ENCODE measurements at regions not wholly inside any gene's neighbourhood (a gene's known extent, or its start where the extent isn't known, plus 50 kb on each side); places are given as distances from the start of the nearest gene placed in this dataset.

GRCh38 chr4:177005674-177006230, 213.0 kb upstream of the VEGFC start:
- no peak overlapping the region for H3K4me3 ChIP-seq (replicated peaks in 1 of 2; ENCODE audit: low read depth in 2 of 2, low read length in 2 of 2)
- no peak for TF ChIP-seq CTCF (IDR thresholded peaks at IDR 0.05; ENCODE audit: low read depth, low read length)
- DNase-seq (ENCODE audit: low read depth in 2 of 2), result peak; percentile 73 to 91

GRCh38 chr4:177006331-177006730, 213.6 kb upstream of the VEGFC start:
- TF ChIP-seq CTCF (IDR thresholded peaks at IDR 0.05; ENCODE audit: low read depth, low read length), result no peak
- H3K4me3 ChIP-seq (replicated peaks in 1 of 2; ENCODE audit: low read depth in 2 of 2, low read length in 2 of 2), result no peak overlapping the region
- DNase-seq (ENCODE audit: low read depth in 2 of 2), result no peak

- H3K4me3 ChIP-seq (replicated peaks in 1 of 2; ENCODE audit: low read depth in 2 of 2, low read length in 2 of 2), result peak overlapping the region in 1 of 2 donors; percentile 15
- TF ChIP-seq CTCF (IDR thresholded peaks at IDR 0.05; ENCODE audit: low read depth, low read length), result no peak
- peak; percentile 17 to 88 for DNase-seq (ENCODE audit: low read depth in 2 of 2)
These were observed 215.5 kb upstream of the VEGFC start for GRCh38 chr4:177008071-177008835.

GRCh38 chr4:177008836-177009501, 216.2 kb upstream of the VEGFC start:
- no peak for TF ChIP-seq CTCF (IDR thresholded peaks at IDR 0.05; ENCODE audit: low read depth, low read length)
- peak overlapping the region in 1 of 2 donors; percentile 15 for H3K4me3 ChIP-seq (replicated peaks in 1 of 2; ENCODE audit: low read depth in 2 of 2, low read length in 2 of 2)
- DNase-seq (ENCODE audit: low read depth in 2 of 2), result peak in 1 of 2 donors; percentile 74

GRCh38 chr4:177010418-177010817, 217.7 kb upstream of the VEGFC start:
- H3K4me3 ChIP-seq (replicated peaks in 1 of 2; ENCODE audit: low read depth in 2 of 2, low read length in 2 of 2), result no peak overlapping the region
- TF ChIP-seq CTCF (IDR thresholded peaks at IDR 0.05; ENCODE audit: low read depth, low read length), result no peak
- peak in 1 of 2 donors; percentile 53 for DNase-seq (ENCODE audit: low read depth in 2 of 2)

- no peak overlapping the region for H3K4me3 ChIP-seq (replicated peaks in 1 of 2; ENCODE audit: low read depth in 2 of 2, low read length in 2 of 2)
- no peak for DNase-seq (ENCODE audit: low read depth in 2 of 2)
- TF ChIP-seq CTCF (IDR thresholded peaks at IDR 0.05; ENCODE audit: low read depth, low read length), result no peak
These were observed 220.3 kb upstream of the VEGFC start for GRCh38 chr4:177012918-177013545.
